ENCODE measurements at regions not wholly inside any gene's neighbourhood (a gene's known extent, or its start where the extent isn't known, plus 50 kb on each side); places are given as distances from the start of the nearest gene placed in this dataset.

DNA sequence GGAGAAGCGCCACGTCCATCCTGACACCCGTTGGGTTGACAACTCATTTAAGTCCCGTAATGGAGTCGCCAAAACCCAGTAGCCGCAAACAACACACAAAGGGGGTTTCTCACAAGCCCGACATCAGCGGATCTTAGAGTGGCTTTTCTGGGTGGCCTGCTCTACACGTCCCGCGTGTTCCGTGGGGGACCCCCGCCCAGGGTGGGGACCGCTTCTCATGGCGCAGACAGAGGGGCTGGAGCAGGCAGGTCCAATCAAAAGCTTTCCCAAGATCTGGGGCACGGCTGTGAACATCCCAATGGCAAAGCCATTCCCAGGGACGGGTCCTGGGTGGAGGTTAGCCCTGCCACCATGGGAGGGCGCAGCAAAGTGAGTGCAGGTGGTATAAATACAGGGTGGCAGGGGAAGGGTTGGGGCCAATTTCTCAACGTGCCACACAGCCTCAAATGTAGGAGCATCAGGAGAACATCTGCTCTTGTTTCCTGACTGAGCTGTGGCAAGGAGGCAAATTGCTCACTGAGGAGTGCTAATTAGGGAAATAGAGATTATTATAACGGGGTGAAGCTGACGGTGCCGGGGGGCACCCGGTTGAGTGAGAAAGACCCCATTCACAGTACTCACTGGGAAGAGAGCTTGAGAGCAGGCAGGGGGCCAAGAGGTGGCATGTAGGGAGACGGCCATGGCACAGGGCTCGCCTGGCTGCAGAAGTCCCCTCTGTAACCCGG is 1447.2 kb downstream of the TBC1D22A start:
- DNase-seq (ENCODE audit: low spot score): no peak

DNA sequence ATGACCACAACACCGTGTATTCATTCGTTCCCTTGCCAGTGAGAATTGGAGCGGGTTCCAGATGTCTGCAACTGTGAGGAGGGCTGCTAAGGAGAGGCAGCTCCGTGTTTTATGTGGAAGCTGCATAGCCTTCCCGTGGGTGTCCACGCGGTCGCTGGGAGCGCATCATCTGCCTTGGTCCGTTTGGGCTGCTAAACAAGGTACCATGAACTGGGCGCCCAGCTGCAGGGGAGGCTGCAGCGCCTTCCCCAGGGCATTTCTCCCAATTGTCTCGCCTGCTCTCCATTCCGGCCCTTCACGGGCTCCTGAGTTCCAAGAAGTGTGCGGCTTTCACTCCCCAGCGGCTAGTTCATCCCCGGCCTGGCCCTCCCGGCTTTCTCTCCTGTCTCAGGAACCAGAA is 1446.4 kb downstream of the TBC1D22A start:
- DNase-seq (ENCODE audit: low spot score): no peak

DNA sequence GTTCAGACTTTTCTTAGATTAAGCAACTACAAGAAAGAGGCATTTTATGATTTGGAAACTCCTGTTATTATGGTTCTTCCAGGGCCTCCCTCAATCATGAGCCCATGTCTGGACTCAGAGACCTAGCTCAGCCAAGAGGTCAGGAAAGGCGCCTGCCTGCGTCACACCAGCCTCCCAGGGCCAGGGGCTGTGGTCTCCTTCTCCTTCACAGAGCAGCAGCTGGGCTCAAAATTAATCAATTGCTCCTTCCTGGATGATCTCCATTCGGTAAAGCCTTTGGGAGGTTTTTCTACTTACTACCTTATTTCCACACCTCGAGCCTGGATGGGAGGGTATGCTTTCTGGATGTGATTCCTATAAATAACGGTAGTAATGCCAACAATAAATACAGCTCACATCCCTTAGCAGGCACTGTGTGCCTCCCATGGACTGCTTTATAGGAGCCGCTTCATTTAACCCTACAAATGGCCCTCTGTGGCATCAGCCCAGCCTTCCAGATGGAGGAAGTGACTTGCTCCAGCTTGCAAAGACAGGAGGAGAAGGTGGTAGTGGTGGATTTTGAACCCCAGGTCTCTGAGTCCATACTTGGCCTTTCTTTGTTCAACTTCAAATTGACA is 1445.6 kb downstream of the TBC1D22A start:
- DNase-seq (ENCODE audit: low spot score): no peak

DNA sequence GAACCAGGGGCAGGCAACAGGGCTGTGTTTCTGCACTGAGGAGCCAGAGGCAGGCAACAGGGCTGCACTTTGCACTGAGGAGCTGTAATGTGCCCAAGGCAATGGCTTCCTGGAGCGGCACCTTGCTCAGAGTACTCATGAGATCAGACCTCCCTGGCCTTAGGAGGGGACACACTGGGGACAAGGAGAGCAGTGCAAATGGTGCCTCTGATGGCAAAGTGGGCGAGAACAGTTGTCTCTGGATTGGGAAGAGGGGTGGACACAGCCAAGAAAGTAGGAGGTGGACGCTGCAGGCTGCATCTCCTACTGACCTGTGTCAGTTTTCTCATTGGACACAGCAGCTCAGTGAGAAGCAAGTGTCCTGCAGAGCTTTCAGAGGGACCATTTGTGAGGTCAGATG is 1443.3 kb downstream of the TBC1D22A start:
- no peak for DNase-seq (ENCODE audit: low spot score)

DNA sequence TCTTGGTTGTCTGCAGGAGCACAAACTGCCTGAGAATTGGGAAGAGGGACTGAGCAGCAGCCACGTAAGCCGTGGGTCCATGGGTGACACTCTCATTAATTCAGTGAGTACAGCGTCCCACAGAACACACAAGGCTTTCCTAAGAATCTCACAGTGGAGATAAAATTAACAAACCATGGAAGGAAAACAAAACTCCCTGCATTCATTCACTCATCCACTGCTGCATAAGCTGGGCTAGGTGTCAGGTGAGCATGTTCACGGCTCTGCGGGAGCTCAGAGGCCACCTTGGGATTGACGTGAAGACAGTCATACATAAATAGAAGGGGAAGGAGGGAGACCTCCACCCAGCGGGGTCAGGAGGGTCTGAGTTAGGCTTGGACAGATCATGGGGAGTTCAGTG is 1442.7 kb downstream of the TBC1D22A start:
- DNase-seq (ENCODE audit: low spot score): no peak

DNA sequence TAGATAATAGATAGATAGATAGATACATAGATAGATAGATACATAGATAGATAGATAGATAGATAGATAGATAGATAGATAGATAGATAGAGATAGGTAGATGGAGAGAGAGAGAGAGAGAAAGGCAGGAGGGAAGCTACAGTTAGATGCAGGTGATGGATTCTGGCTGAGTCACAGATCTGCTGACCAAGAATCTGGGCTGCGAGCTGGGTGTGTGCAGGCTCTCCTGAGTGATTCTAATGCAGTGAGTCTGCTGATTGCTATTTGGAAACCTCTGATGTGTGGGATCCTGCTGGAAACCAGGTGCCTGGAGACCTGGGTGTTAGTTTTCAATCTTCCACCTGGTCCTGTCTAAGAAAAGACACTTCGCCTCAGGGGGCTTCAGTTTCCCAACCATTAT is 1441.8 kb downstream of the TBC1D22A start:
- no peak for DNase-seq (ENCODE audit: low spot score)

DNA sequence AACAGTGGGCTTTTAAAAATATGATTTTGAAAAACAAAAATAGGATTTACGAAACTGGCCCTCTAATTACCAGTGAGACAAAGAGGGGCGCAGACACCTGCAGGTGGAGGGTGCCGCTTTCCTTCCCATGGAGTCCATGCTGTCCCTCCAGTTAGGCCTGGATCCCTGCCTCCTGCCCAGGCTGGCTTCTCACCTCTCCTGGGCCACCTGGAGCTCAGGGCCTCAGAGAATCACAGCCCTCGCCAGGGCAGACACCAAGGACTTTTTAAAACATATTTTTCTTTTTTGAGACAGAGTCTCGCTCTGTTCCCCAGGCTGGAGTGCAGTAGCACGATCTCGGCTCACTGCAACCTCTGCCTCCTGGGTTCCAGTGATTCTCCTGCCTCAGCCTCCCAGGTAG is 1437.2 kb downstream of the TBC1D22A start:
- DNase-seq (ENCODE audit: low spot score): no peak

DNA sequence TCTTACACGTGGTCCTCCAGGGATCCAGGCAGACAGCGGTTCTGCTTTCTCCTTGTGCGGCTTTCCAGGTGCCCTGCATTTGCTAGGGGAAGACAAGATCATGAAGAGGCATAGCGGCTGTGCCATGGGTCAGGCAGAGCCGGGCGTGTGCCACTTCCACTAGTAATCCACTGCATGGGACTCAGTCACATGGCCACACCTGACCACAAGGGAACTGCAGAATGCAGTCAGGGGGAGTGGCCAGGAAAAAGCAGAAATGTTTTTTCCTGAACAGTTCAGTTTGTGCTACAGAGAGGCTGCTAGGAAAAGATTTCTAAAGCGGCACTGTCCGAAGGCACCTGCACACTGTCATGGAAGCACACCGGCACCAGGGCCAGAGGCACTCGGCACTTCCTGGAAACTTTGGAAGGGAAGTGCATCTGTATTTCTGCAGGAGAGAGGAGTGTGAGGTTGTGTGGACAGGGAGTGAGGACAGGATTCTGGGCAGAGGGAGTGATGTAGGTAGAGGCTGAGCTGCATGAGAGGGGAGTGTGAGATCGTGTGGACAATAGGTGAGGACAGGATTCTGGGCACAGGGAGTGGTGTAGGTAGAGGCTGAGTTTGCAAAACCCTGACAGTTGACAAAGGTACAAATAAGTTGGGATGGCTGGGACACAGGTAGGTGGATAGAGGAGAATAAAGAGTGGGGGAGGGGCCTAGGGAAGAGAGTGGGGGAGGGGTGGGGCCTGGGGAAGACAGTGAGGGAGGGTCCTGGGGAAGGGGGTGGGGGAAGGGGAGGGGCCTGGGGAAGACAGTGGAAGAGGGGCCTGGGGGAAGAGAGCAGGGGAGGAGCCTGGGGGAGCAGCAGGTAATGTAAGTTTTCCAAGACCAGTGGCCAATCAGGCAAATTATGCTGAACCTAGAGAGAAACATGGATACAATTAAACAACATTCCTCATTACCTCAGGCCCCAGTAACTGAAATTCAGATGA is 1436.3 kb downstream of the TBC1D22A start:
- DNase-seq (ENCODE audit: low spot score): no peak

DNA sequence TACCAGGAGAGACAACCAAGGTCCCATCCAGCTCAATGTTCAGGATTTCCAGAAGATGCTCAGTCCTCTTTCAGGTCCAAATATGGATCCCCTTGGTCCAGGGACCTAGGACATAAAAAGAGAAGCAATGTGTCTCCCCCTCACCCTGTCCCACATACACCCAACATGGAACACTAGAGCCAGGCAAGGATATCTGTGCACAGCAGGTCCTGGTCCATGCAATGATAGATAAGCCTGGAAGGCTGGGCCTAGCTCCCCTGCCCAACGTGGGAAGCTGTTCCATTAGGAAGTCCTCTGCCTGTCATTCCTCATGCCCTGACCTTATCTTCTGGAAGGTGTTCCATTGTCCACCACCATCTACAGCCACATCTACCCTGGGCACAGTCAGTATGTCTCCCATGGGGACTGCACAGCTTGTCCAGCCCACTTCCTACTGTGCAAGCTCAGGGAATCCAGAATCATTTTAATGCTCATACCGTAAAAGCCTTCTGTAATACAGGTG is 1434.8 kb downstream of the TBC1D22A start:
- no peak for DNase-seq (ENCODE audit: low spot score)

DNA sequence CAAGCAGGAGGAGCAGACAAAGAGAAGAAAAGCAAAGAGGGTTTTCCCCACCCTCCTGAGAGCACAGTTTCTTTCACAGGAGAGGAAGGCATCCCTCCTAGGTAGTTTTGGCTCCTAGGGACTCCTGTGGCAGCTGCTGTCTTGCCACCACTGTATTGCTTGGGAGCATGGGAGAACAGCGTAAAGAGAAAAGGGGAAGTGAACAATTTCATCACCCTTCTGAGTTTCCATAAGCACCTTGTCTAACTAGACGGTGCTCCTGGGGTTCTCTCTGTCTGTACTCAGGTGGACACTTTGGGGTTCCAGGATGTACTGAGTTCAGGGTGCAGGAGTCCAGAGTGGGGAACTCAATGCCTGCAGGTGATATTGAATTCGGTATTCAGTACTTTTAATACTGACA is 1430.5 kb downstream of the TBC1D22A start:
- DNase-seq (ENCODE audit: low spot score): no peak

DNA sequence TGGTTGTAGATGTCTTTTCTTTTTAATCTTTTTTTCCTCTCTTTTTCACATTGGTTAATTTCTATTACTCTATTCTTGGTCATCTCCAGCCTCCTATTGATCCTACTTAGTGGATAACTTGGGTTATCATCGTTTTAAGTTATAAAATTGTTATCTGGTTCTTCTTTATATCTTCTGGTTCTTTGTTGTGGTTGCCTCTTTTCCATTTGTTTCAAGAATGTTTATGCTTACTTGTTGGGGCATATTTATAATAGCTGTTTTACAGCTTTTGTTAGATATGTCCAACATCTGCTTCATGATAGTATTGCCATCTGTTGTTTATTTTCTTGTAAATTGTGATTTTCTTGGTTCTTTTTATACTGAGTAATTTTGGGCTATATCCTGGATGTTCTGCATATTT is 1429.6 kb downstream of the TBC1D22A start:
- DNase-seq (ENCODE audit: low spot score): no peak

DNA sequence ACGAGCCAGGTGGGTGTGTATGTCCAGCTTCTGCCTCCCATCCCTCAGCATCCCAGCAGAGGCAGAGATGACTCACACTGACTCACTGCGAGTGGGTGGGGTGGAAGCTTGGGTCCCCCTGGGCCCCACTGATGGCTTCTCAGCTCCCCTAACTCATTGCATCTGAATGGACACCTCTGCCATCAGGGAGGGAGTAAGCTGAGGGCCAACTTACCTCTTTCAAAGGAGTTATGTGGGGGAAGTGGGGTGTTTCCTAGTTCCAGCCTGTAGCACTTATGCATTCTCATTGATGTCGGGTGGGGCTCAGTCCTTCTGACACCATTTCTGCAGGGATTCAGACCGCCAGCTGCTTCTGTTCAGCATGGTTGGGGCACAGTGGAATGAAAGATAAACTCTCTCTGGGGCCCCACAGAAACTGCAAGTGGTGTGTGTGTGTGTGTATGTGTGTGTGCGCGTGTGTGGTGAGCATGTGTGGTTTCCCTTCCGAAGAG is 1425.8 kb downstream of the TBC1D22A start:
- no peak for DNase-seq (ENCODE audit: low spot score)

DNA sequence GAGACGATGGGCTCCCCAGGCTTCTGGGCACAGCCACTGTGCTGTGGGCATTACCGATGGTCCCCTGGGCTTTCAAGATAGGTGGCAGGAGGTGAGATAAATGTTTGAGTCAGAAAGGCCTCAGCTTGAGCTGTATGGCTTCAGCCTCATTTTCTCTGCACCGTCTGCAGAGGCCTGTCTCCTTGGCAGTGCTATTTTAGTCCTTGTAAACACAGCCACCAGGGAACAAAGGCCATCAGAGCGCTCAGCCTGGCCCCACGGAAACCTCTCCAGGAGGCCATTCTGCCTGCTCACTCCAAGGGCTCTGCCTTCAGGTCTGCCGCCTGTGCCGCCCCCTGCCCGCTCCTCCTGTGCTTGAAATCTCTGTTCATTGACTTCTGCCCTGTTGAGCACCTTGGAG is 1424.9 kb downstream of the TBC1D22A start:
- no peak for DNase-seq (ENCODE audit: low spot score)

DNA sequence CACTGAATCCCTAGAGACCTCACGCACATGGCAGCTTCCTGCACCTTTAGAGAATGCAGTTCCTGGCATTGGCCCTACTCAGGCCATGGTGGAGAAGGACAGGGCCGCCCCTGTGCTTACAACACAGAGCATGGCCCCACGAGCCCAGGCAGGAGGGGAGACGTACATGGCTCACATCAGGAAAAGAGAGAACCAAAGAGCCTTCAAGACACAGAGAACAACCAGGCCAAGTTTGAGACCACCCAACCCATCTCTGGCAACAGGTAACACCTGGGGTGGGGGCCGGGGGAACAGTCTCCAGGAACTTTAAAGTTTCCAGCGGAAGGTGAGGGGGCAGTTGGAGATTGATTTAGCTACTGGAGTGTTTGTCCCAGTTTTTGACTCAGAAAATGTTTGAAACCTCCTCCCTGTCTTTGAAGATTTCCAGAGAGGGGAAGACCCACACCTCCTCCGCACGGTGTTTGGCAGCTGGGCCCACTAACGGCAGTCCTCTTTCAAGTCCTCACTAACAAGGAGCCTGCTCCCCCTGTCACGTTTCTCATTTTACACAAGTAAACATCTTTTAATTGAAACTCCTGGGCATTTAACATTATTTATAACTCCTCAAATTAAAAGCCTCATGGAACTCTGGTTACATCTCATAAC is 1423.8 kb downstream of the TBC1D22A start:
- no peak for DNase-seq (ENCODE audit: low spot score)

DNA sequence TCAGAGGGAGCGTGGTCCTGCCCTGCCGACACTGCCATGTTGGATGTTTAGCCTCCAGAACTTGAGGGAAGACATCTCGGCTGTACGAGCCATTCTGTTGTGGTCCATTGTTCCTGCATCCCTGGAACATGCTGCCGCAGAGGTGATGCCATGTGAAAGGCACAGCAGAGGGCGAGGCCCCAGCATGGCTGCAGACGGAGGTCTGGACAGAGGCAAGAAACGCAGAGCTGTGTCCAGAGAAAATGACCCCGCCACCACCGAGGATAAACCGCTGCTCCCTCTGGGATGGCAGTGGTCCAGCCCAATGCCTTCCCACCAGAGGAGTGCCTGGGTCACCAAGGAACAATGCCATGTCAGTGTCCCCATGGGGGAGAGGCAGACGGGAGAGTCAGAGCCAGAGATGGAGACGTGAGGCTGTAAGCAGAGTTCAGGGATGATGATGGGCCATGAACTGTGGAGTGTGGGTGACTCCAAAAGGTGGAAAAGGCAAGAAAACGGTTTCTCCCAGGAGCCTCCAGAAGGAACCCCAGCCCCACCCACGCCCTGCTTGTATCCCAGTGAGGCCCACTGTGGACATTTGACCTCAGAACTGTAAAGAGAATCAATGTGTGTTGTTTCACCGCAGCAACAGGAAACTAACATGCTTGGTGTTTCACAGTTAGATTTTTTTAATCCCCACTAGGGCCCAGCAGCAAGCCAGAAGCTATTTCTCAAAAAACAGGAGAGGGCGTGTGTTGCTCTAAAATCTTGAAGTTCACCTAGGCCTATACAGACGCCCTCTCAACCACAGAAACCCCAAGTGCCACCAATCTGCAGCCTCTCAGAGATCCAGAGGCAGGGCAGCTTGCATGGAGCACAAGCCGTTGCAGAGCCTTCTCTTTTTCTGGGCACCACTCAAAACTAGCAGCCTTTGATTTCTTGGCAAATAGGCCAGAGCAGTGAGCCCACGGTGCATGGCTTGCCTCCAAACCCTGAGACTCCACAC is 1422.9 kb downstream of the TBC1D22A start:
- no peak for DNase-seq (ENCODE audit: low spot score)

DNA sequence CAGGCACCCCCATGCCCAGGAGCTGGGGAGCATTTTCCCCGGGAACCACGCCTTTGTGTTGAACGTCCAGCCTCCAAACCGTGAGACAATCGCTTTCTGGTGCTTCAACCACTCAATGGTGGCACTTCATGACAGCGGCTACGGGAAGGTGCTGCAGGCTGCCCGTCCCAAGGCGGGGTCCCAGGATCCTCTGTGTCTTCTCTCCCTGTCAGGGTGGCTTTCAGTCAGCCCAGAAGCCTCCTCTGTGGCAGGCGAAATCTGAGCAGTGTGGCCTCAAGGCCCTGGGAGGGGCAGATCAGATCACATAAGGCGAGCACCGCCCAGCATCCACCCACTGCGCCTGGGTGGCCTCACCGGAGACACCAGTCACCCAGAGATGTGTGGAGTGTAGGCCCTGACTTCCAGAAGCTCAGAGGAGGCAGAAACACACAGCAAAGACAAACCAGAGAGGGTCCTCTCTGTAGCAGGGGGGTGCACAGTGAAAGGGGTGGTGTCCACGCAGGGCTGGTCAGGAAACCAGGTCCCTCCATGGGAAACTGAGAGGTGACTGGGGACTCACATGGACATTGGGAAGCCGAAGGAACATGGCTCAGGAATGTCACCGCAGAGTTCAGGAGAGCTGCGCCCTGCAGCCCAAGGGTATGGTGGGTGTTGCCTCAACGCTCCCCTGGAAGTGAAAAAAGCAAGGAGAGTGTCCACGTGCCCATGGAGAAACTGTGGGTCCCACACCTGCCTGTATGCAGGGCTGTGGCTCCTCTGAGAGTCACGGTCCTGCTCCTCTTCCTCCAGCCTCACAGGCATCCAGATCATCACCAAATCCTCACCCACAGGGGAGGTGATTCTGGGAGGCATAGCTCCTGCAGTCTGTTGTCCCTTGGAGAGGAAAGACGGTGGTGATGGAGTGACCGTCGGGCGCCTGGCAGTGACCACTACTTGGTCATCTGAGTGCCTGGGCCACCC is 1420.7 kb downstream of the TBC1D22A start:
- no peak for DNase-seq (ENCODE audit: low spot score)

DNA sequence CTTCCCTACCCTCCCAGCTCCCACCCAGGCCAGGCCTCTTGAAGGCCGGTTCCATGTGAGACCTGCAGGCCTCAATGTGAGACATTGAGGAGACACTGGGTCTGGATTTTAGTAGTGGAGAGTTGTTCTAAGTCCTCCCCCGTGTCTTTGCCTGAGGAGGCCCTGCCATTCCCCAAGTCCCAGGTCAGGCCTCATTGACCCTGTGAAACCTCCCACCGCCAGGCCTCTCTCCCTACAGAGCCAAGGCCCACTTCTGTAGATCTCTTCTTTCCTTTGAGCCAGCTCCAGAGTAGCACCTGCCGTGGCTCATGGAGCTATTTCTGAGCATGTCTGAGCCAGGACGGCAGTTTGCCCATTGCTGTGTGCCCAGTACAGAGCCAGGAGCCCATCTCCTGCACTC is 1419.6 kb downstream of the TBC1D22A start:
- no peak for DNase-seq (ENCODE audit: low spot score)

DNA sequence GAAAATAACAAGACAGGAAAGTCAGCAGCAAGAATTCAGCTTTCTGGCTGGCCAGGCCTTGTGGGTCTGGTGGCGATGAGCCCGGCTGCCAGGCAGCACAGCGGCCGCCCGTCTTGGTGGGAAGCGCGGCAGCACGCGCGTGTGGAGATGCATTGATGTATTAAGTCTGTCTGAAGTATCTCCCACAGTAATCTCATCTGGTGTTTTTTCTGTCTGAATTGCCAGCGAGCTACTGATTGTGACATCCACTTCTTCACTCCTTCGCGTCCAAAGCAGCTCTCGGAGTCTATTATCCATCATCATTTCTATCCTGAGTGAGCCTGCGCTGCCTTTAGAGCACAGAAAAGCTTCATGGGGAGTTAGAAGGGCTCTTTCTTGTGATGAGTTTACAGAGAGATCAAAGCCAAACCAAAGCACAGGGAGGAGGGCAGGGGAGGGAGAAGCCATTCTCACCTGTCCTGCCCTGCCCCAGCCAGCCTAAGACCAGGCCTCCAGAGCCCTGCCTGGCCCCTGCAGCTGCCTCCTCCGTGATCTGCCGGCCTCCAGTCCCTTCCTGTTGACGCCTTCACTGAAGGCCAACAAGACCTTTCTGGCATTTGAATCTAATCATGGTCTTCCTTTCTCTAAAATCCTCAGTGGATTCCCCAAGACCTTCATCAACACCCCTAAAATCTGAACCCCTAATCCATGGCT is 1419.0 kb downstream of the TBC1D22A start:
- no peak for DNase-seq (ENCODE audit: low spot score)

DNA sequence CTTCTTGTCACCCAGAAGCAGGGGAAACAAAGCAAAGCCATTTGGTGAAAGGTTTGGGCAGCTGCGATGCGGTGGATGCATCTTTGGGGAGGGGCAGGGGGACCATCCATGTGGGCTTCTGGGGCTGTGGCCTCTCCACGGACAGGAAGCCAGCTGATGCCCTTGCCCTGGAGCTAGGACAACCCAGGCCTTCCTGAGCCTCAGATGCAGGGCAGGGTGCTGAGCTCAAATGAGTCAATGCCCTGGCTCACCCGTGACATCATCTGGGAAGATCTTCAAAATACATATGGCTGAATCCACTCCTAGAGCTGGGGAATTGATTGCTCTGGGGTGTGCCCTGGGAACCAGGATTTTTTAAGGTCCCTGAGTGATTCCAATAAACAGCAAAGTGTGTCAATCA is 1418.2 kb downstream of the TBC1D22A start:
- DNase-seq (ENCODE audit: low spot score): no peak

Measured in HT-29 (cell line).